GM10248 (cell line): ENCODE measurements at regions not wholly inside any gene's neighbourhood (a gene's known extent, or its start where the extent isn't known, plus 50 kb on each side); places are given as distances from the start of the nearest gene placed in this dataset.

Source experiments
- CTCF ChIA-PET: fragments of 300-600 bp; sonication (Branson Sonifier 250); formaldehyde crosslinking; extraction: SDS; loops from one replicate; lab custom pipeline; 2021; ENCODE audit warnings: antibody characterized with exemption; lab: Yijun Ruan, JAX
- POLR2A ChIA-PET: fragments of 350-650 bp; sonication (Branson Sonifier 250); formaldehyde crosslinking; extraction: SDS; loops from one replicate; lab custom pipeline; 2020; ENCODE audit warnings: antibody characterized with exemption; lab: Yijun Ruan, JAX
- DNase-seq: peaks from one replicate; pipeline ENCODE4 v3.0.0; 2012; ENCODE audit errors: extremely low spot score
- CTCF ChIP-seq: IDR thresholded peaks from 2 replicates; pipeline ENCODE4 v1.5.1; 2012; ENCODE audit warnings: mild to moderate bottlenecking, low read depth; ENCODE audit errors: extremely low read depth, missing control alignments, control extremely low read depth

GRCh38 chr11:127274328-127274676 lies 273.7 kb upstream of the KIRREL3 start:
- no peak for TF ChIP-seq CTCF
- ChIA-PET CTCF (no interaction called here), POLR2A (no interaction called here)
- no peak for DNase-seq

GRCh38 chr11:127273593-127274327 lies 273.2 kb upstream of the KIRREL3 start:
- TF ChIP-seq CTCF: no peak
- ChIA-PET CTCF (no interaction called here), POLR2A (no interaction called here)
- DNase-seq: no peak

- no peak for TF ChIP-seq CTCF
- ChIA-PET POLR2A (no interaction called here), CTCF (no interaction called here)
- no peak for DNase-seq
These were observed 270.3 kb upstream of the KIRREL3 start for GRCh38 chr11:127270851-127271250.

GRCh38 chr11:127269911-127270310 lies 269.3 kb upstream of the KIRREL3 start:
- no peak for TF ChIP-seq CTCF
- DNase-seq: no peak
- ChIA-PET CTCF (no interaction called here), POLR2A (no interaction called here)

GRCh38 chr11:127268932-127269331 lies 268.4 kb upstream of the KIRREL3 start:
- no peak for DNase-seq
- ChIA-PET POLR2A (no interaction called here), CTCF (interaction anchor here (1.1 kb wide), 1 partner anchor 12 kb away, joined by 3 read pairs; no protein-coding TSS in a partner anchor)
- TF ChIP-seq CTCF: no peak

GRCh38 chr11:127268521-127268920 lies 268.0 kb upstream of the KIRREL3 start:
- no peak for DNase-seq
- ChIA-PET CTCF (interaction anchor here (1.1 kb wide), 1 partner anchor 12 kb away, joined by 3 read pairs; no protein-coding TSS in a partner anchor), POLR2A (no interaction called here)
- no peak for TF ChIP-seq CTCF
